Cerebellar cortex (tissue), 1 donor: ENCODE measurements at regions not wholly inside any gene's neighbourhood (a gene's known extent, or its start where the extent isn't known, plus 50 kb on each side); places are given as distances from the start of the nearest gene placed in this dataset.

Experiments used
- DNase-seq: peaks from one replicate; pipeline ENCODE4 v3.0.0-alpha.2; 2015; ENCODE audit warnings: low spot score

DNA sequence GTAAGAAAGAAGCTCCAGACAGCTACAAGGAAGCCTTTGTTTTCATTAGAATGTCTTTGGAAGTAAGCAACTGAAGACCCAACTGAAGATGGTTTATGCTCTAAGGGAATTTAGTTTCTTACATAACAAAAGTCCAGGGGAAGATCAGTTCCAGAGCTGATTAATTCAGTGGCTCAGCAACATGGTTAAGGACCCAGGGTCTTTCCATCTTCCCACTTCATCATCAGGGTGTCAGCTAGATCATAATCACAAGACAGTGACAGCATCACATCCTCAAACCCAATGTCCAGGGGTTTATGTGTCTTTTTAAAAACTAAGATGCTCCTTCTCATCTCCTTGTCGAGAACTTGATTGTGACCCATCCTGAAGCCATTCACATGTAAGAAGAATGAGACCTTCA is 119.7 kb upstream of the PRDM1 start:
- DNase-seq, result no peak

DNA sequence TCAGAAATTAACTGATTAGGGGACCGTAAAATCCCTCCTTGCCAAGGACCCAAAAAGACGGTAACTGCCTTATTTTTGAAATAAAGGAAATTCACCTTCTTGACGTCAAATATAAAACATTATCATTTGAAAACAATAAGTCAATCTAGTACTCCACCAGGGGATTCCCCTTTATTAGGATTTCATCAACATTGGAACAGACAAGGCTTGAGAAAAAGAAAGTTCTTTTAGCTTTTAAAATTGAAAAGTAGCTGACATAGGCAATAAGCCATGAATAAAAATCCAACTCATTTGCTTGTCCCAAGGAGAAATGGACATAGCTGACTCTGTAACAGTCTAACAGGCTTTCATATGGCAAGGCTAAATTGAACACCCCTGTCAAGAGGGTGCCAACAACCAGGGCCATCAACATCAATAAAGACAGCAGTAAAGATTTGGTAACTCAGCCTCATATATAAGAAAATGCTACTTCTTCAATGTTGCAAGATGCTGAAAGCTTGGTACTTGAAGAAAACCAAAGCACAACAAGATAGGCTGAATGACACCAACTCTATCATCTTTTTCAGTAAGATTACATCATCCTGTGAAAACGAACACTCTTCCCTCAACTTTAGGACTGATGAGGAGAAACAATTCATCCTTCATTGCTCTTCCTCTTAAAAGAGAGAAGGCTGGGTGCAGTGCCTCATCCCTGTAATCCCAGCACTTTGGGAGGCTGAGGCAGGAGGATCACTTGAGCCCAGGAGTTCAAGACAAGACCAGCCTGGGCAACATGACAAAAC is 121.0 kb upstream of the PRDM1 start:
- no peak for DNase-seq

DNA sequence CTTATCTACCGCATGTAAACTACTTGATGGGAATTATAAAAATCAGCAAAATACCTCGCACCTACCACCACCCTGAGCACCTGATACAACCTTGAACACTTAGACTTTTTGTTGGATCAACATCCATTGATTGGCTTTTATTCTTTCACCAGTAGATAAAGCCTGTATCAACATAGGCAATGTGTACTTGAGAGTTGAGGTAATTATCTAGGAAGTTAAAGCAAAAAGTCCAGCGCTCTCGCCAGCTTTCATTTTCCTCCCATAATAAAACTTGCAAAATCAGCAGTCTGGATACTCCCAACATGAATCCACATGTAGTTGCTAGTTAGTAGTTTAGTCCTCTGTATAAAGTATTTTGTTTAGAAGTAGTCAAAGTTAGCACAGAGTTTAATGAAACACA is 132.0 kb upstream of the PRDM1 start:
- no peak for DNase-seq

DNA sequence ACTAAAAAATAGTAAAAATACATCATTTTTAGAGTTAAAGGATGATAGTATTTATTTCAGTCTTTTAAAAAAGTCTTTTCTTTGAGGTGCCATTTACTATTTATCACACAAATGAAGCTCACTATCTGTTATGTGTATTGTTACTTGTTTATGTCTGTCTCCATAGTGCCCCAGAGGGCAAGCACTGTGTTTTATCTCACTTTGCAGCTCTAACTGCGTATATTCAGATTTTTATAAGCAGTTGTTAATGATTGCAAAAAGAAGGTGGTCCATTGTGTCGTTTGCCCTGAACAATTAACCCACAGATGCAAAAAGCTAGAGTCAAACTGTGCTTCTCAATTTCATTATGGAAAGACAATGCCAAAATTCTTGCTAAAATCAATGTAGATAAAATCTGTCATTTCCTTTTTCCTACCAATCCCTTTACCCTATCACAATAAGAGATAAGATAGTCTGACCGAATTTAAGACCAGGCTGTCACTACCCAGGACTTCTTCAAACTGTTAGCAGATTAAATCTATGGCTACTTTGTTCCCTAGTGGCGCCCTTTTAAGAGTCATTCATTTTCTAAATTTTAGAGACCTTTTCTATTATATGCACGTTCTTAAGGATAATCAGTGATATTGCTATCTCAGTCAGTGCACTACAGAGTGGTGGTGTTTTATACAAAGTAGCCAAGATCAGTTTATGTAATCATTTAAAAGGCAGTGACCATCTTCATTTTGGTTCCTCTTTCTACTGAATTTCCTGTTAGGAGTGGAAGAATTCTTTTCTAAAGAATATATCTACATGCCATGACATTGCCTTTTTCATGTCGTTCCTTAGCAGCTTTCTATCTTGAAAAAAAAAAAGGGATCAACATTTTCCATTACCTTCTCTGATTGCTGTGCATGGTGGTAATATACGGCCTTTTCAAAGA is 133.1 kb upstream of the PRDM1 start:
- no peak for DNase-seq

DNA sequence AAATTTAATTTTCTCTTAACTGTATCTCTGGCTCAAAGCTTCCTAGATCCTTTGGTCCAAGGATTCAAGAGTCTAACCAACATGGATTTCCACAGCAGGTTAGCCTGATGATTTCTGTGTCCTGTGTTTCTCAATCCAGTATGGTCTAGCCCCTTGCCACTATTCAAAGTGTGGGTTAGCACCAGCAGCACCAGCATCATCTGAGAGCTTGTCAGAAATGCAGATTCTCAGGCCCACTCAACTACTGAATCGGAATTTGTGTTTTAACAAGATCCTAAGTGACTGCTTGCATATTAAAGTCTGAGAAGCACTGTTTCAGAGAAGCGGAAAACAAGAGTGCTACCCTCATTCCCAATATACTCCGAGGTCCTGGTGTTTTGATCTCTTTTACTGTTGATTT is 133.8 kb upstream of the PRDM1 start:
- DNase-seq, result no peak

DNA sequence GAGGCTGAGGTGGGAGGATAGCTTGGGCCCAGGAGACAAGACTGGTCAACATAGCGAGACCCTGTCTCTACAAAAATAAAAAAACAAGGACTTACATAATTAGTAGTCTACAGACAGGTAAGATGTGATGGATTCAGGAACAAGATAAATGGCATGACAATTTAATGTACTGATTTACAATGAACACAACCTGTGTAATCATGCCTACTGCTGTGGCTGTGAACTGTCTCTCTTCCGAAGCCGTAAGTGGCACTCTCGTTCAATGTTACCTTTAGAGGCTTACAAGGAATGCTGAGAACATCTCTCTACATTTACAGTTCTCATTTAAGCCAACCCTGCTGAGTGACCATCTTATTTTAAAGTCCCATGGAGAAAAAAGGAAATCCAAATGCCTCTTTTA is 134.8 kb upstream of the PRDM1 start:
- no peak for DNase-seq

DNA sequence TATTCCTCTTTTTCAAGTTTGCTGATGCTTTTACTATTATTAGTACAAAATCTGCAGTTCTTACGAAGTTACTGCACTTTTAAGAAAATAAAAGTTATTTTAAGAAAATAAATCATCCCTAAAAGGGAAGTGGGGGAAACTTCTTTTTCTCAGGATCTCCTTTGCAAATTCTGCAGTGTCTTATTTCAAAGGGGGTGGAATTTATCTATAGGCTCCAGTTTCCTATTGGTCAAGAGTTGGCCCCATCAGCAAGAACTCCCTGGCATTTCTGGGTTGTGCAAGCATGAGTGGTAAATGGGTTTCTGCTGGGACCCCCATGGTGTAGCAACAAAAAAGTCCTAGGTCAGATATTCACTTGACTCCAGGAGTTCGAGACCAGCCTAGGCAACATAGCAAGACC is 136.3 kb upstream of the PRDM1 start:
- DNase-seq, result no peak

DNA sequence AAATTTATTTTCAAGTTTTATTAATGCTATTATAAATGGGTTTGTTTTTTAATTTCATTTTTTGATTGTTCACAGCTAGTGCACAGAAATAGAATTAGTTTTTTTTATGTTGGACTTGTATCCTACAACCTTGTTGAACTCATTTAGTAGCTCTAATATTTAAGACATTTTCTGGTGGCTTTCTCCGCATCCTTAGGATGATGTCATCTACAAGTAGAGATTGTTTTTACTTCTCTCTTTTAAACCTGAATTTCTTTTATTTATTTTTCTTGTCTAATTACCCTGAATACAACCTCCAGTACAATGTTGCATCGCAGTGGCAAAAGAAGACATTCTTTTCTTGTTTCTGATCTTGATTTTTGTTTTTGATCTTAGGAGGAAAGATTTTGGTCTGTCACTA is 142.6 kb upstream of the PRDM1 start:
- no peak for DNase-seq

DNA sequence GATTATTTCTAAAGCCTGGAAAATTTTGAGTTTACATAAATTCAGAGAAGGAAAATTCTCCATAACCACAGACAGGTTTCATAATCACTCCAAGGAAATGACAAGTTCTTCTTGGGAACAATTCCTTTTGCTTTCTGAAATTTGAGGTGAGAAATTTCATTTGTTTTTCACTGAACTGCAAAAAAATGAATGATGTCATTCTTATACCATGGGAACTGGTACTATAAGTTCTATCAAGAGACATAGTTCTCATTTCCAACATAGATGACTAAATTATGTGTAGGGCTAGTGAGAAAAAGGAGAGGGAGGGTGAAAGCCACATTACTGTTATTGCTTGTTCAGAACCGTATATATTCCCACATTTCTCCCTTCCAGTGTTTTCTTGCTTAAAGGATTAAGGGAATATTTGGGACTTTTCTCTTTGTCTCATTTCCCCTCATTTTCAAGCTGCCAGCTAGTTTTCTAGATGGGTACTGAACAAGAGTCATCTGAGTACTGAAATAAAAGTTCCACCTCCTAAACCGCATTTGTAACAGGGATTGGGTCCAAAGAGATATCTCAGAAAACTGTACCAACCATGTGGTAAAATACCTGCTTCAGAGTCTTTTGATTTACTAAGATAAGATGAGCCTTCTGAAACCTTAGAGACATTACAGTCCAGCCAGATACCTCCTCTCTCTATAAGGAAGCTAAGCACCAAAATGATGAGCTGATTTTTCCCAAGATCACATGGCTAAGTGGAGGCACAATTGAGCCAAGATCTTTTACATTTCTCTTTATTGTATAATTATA is 144.3 kb upstream of the PRDM1 start:
- no peak for DNase-seq

DNA sequence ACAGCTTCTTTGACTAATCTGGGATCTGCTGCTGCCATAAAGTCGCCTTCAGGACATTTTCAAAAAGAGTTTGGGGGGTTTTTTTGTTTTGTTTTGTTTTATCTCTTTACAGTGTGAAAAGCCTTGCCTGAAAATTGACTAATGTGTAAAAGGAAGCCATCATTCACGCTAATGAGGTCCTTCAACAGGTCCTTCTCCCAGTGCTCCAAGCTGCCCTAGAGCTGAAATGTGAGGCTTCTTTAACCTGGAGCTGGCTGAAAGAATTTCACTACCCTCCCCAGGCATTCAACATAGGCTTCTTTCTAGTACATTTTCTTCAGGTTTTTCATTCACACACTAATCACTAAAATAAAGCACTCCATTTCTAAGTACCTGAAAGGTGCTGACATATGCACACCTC is 145.1 kb upstream of the PRDM1 start:
- no peak for DNase-seq

DNA sequence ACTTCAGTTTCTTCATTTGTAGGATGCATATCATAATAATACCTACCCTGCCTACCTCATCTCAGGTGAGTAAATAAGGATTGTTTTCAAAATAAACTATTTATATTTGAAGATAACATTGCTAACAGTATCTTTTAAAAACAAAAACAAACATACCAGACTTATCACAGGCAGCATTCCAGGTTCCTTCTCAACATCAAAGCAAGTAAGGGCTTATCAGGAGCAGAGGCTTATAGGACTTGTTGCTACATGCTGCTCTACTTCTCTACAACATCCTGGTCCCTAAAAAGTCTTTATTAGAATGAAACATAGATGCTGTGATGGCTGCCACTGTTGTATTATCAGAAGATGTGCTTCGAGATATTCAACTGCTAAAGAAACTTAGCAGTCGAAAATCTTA is 149.2 kb upstream of the PRDM1 start:
- DNase-seq, result no peak

DNA sequence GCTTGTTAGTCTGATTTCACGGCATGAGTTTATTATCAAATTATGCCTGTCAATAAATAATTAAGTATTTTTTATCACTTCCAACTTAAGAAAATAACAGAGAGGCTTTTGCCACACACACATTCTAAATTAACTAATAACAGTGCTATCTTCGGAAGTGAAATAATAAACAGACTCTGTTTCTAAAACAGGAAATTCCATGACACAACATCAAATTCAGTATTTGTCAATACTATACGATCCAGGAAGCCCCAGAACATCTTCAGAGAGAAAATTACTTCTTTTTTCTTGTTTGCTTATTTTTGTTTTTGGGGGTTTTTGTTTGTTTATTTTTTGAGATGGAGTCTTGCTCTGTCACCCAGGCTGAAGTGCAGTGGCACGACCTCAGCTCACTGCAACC is 150.7 kb upstream of the PRDM1 start:
- DNase-seq, result no peak

DNA sequence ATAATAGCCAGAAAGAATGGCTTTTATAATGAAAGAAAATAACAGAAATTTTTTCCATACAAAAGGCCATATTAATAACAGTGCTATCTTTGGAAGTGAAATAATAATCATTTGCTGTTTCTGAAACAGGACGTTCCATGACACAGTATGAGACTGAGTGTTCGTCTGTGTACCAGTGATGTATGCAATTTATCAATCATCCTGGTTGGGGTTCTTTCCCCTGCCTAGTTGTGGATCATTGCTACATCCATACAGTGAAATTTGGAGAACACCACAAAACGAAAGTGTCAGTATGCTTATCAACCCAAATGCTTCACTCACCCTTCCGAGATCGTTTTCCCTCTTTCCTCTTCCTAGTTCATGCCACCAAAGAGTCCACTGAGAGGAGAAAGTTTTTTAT is 151.4 kb upstream of the PRDM1 start:
- DNase-seq, result no peak

DNA sequence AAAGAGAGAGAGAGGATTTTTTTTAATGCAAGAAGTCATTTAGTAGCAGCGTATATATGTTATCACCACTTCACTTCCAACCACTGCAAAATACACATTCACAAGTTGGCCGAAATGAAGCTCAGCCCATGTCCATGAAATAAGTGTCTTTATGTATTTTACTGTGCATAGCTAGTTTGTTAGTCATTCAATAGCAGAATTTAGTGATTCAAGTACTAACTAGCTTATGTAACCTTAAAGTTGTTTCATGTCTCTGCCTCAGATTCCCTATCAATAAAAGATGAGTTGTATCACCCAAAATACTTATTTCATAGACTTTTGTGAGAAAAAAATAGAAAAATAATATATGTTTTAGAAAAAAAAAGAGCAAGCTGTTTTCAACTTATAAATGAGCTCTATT is 153.7 kb upstream of the PRDM1 start:
- DNase-seq, result peak; percentile 16

DNA sequence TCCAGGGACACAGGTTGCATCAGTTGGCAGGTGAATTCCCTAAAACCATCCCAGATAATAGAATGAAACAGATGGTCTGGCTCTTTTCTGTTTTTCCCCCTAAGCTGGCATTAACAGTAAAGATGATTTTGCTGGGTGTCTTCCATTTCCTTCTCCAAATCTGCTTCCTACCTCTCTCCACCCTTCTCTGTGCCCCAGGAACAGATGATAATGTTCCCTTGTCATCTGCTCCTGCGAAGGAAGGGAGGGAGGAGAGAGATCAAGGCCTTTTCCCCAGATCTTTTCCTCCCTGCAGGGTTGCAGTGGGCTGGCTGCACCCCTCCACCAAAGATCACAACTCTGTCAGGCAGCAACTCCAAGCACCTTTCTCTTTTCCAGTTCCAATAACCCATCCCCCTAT is 156.5 kb upstream of the PRDM1 start:
- DNase-seq, result peak; percentile 98

DNA sequence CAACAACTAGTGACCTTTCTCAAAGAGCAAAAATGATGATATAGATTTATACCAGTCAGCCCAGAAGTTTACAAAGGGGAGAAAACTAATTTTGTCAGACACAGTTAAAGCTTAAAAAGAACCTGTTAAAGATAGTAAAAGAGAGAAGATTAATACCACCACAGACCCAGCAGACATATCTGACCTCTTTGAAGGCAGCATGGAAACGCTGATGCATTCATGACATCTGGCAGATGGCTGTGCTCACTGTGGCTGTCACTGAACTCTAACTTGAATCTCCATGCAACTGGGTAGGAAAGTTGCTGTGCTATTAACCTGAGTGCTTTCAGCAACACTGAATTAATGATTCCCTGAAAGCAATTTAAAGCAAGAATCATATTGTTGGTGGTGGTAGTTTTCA is 159.8 kb upstream of the PRDM1 start:
- DNase-seq, result no peak

DNA sequence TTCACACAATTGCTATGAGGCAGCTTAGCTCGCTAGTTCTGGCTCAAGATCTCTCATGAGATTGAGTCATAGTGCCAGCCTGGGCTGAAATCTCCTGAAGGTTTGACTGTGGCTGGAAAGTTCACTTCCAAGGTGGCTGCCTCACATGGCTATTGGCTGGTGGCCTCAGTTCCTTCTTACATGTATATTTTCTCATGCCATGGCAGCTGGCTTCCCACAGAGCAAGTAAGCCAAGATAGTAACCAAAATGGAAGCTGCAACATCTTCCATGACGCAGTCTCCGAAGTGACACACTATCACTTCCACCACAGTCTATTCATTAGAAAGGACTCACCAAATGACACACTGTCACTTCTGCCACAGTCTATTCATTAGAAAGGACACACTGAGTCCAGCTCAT is 160.4 kb upstream of the PRDM1 start:
- DNase-seq, result no peak

DNA sequence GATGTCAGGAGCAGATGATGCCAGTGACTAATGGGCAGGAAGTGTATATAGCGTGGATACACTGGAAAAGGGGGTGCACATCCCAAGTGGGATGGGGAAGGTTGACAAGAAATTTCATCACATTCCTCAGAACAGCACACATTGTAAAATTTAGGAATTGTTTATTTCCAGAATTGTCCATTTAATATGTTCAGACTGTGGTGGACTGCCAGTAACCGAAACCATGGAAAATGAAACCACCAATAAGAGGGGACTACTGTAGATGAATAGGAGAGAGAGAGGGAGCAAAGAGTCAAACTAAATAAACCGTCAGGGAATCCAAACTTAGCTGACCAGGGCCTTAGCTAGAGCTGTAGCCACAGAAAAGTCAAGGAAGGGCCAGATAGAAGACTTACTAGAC is 164.4 kb upstream of the PRDM1 start:
- DNase-seq, result no peak

DNA sequence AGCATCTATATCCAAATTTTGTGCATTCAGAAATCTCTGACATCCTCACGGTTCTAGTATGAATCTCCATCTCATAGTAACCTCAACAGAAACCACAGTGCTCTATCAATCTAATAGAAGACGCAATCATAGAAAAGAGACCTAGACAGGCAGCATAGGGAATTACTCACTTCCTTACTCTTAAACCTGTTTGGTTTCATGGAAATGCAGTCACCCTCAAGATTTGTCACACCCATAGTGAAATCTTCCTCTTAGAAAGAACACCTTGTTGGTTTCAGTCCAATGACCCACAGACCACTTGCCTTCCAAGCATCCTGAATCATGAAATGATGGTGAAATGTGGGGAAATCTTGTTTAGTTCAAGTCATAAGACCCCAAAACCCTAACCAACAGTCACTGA is 166.1 kb upstream of the PRDM1 start:
- DNase-seq, result no peak

DNA sequence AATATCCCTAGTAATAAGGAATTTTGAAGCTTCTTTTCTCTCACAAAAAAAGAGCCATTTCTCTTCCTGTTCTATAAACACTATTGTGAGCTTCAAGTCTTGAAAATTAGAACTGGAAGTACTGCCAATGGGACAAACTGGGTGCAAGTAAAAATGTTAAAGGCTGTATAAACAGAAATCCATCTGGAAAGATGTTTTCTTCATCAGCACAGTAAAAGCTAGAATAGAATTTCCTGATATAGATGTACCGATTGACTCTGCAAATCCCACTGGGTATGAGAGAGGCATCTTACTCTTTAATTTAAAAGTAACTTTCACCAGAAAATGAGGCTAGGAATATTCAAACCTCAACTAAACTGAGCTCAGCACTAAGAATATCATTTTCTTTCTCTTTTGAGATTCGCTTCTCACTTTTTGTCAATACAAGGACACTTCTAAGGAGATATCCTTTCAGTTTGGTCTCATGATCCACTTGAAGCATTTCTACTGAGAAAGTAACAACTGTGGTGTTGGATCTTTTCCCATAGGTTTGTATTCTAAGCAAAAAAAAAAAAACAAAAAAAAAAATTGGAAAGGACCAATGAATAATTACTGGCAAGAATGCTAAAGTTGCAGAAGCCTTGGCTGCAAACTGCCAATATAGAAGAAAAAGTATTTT is 169.0 kb upstream of the PRDM1 start:
- peak; percentile 48 for DNase-seq

DNA sequence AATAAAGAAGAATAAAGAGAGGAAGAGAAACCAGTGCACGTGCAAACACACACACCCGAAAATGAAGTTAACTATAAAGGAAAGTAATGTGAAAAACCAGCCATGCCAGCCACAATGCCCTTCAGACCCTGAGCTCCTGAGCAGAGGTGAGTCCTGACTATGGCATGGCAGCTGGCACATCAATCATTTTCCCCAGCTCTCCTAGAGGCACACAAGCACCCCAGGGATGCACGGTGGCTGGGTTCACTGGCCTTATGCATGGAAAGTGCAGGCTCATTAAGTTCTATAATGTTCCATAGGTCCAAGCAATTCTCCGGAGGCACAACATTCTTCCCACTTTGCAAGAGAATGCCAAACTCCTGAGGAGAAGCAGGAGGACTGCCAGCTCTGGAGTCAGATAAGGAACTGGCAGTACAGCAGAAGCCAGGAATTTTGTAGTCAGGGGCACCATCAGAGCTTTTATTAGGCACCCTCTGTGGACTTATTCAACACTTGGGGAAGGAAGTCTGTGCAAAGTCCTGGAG is 175.0 kb upstream of the PRDM1 start:
- peak; percentile 81 for DNase-seq

DNA sequence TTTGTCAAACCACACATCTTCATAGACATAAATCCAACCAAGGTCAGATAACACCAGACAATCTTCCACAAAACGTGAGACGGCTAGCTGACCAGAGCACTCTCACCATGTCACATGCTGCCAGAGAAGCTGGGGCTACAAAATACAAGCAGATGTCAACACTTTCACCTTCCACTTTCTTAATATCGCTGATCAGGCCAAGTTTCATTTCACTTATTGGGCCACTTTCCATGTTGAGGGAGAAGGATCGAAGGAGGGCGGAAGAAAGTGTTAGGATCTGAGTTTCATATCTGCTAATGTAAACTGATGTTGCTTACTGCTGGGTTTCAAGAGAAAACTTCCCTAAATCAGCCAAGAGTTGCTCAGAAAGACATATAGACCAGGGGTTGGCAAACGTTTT is 177.0 kb upstream of the PRDM1 start:
- DNase-seq, result no peak
